ENCODE measurements at regions not wholly inside any gene's neighbourhood (a gene's known extent, or its start where the extent isn't known, plus 50 kb on each side); places are given as distances from the start of the nearest gene placed in this dataset.

GRCh38 chr6:126716032-126716431 is 376.1 kb downstream of the CENPW start:
- no peaks in the 10 kb centered on the region for H3K9me2 ChIP-seq (replicated peaks; ENCODE audit: low read depth, low read length)
- H3K79me2 ChIP-seq (ENCODE audit: insufficient read depth, low read length) = no peaks in the 10 kb centered on the region
- no peaks in the 10 kb centered on the region for H3K36me3 ChIP-seq (ENCODE audit: insufficient read depth, low read length)
- H4K20me1 ChIP-seq (ENCODE audit: insufficient read depth, low read length, poor library complexity, severe bottlenecking) = no peaks in the 10 kb centered on the region
- no peak overlapping the region for H2AFZ ChIP-seq (ENCODE audit: low read length)
- H3K9ac ChIP-seq (ENCODE audit: low read depth, low read length, poor library complexity, severe bottlenecking) = no peak overlapping the region
- no peak for TF ChIP-seq EZH2phosphoT487 (IDR thresholded peaks at IDR 0.05; ENCODE audit: borderline replicate concordance)
- TF ChIP-seq, protein P1, sequence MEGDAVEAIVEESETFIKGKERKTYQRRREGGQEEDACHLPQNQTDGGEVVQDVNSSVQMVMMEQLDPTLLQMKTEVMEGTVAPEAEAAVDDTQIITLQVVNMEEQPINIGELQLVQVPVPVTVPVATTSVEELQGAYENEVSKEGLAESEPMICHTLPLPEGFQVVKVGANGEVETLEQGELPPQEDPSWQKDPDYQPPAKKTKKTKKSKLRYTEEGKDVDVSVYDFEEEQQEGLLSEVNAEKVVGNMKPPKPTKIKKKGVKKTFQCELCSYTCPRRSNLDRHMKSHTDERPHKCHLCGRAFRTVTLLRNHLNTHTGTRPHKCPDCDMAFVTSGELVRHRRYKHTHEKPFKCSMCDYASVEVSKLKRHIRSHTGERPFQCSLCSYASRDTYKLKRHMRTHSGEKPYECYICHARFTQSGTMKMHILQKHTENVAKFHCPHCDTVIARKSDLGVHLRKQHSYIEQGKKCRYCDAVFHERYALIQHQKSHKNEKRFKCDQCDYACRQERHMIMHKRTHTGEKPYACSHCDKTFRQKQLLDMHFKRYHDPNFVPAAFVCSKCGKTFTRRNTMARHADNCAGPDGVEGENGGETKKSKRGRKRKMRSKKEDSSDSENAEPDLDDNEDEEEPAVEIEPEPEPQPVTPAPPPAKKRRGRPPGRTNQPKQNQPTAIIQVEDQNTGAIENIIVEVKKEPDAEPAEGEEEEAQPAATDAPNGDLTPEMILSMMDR (conservative IDR thresholded peaks at IDR 0.05; ENCODE audit: low read length) = no peak
- no peaks in the 10 kb centered on the region for H3F3A ChIP-seq (ENCODE audit: low read depth)
- H3K4me1 ChIP-seq (ENCODE audit: insufficient read depth, low read length, poor library complexity, severe bottlenecking) = no peaks in the 10 kb centered on the region
- no peak overlapping the region for H3K4me2 ChIP-seq (ENCODE audit: low read depth, low read length, poor library complexity, severe bottlenecking)
- no peaks in the 10 kb centered on the region for H3K9me3 ChIP-seq (ENCODE audit: insufficient read depth, low read depth, low read length)
- no peaks in the 10 kb centered on the region for H3K27me3 ChIP-seq (ENCODE audit: insufficient read depth, low read length, poor library complexity, severe bottlenecking)
- H3K4me3 ChIP-seq (ENCODE audit: low read length, poor library complexity, severe bottlenecking) = no peak overlapping the region

DNA sequence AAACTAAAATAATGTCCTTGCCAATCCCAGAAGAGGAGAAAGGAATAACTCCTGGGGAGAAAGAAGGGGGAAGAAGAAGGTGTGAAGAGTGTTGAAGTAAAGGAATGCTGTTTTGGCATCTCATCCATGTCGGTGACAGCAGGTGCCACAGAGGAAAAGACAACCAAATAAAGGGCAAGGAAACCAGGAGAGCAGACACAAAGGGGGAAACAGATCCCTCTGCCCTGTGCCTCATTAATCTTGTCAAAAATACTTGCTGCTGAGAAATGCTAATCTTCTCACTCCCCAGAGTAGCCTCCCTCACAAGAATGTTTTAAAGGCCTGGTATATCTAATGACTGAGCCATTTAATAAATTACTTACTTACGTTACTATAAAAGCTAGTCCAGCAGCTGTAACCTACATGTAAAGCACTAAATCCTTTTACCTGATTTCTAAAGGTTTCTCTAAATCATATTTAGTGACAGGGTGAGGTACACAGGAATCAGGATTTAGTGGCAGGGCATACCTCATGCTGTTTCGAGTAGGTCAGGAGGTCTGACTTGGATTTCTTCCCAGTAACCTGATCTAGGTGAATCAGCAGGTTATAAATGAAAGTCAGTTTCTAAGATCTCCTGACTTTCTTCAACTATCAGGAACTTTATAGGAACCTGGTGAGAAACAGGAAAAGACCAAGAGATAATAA is 377.1 kb downstream of the CENPW start:
- Histone ChIP-seq H3K36me3 (ENCODE audit: insufficient read depth, low read length) (no peaks in the 10 kb centered on the region), H3K79me2 (ENCODE audit: insufficient read depth, low read length) (no peaks in the 10 kb centered on the region), H3K27me3 (ENCODE audit: insufficient read depth, low read length, poor library complexity, severe bottlenecking) (no peaks in the 10 kb centered on the region), H4K20me1 (ENCODE audit: insufficient read depth, low read length, poor library complexity, severe bottlenecking) (no peaks in the 10 kb centered on the region), H3K9me3 (ENCODE audit: insufficient read depth, low read depth, low read length) (no peaks in the 10 kb centered on the region), H3K9ac (ENCODE audit: low read depth, low read length, poor library complexity, severe bottlenecking) (no peak overlapping the region), H3K4me2 (ENCODE audit: low read depth, low read length, poor library complexity, severe bottlenecking) (no peak overlapping the region), H3K4me3 (ENCODE audit: low read length, poor library complexity, severe bottlenecking) (no peak overlapping the region), H3K4me1 (ENCODE audit: insufficient read depth, low read length, poor library complexity, severe bottlenecking) (no peaks in the 10 kb centered on the region), H3F3A (ENCODE audit: low read depth) (no peaks in the 10 kb centered on the region), H2AFZ (ENCODE audit: low read length) (no peak overlapping the region), H3K9me2 (replicated peaks; ENCODE audit: low read depth, low read length) (no peaks in the 10 kb centered on the region)
- no peak for TF ChIP-seq EZH2phosphoT487 (IDR thresholded peaks at IDR 0.05; ENCODE audit: borderline replicate concordance)
- TF ChIP-seq, protein P1 (conservative IDR thresholded peaks at IDR 0.05; ENCODE audit: low read length) = no peak

- H3K9me2 ChIP-seq (replicated peaks; ENCODE audit: low read depth, low read length) = no peaks in the 10 kb centered on the region
- no peak overlapping the region for H3K9ac ChIP-seq (ENCODE audit: low read depth, low read length, poor library complexity, severe bottlenecking)
- no peaks in the 10 kb centered on the region for H3K9me3 ChIP-seq (ENCODE audit: insufficient read depth, low read depth, low read length)
- no peak overlapping the region for H2AFZ ChIP-seq (ENCODE audit: low read length)
- no peaks in the 10 kb centered on the region for H3K36me3 ChIP-seq (ENCODE audit: insufficient read depth, low read length)
- no peak overlapping the region for H3K4me2 ChIP-seq (ENCODE audit: low read depth, low read length, poor library complexity, severe bottlenecking)
- no peak for TF ChIP-seq EZH2phosphoT487 (IDR thresholded peaks at IDR 0.05; ENCODE audit: borderline replicate concordance)
- H3K4me3 ChIP-seq (ENCODE audit: low read length, poor library complexity, severe bottlenecking) = no peak overlapping the region
- H3K4me1 ChIP-seq (ENCODE audit: insufficient read depth, low read length, poor library complexity, severe bottlenecking) = no peaks in the 10 kb centered on the region
- H3K27me3 ChIP-seq (ENCODE audit: insufficient read depth, low read length, poor library complexity, severe bottlenecking) = no peaks in the 10 kb centered on the region
- no peaks in the 10 kb centered on the region for H4K20me1 ChIP-seq (ENCODE audit: insufficient read depth, low read length, poor library complexity, severe bottlenecking)
- no peaks in the 10 kb centered on the region for H3F3A ChIP-seq (ENCODE audit: low read depth)
- no peaks in the 10 kb centered on the region for H3K79me2 ChIP-seq (ENCODE audit: insufficient read depth, low read length)
Observed at GRCh38 chr6:126718600-126719327, 378.8 kb downstream of the CENPW start.
